HG03066 (cell line): ENCODE measurements at regions not wholly inside any gene's neighbourhood (a gene's known extent, or its start where the extent isn't known, plus 50 kb on each side); places are given as distances from the start of the nearest gene placed in this dataset.
A peak's percentile ranks its signal among the peaks of the same experiment; 100 is the strongest.

Source experiments
- ATAC-seq: cut with Tn5 transposase; IDR thresholded peaks from one replicate; pipeline ENCODE4 v1.9.1; 2021; ENCODE audit warnings: low read depth; ENCODE audit not compliant: unreplicated experiment

DNA sequence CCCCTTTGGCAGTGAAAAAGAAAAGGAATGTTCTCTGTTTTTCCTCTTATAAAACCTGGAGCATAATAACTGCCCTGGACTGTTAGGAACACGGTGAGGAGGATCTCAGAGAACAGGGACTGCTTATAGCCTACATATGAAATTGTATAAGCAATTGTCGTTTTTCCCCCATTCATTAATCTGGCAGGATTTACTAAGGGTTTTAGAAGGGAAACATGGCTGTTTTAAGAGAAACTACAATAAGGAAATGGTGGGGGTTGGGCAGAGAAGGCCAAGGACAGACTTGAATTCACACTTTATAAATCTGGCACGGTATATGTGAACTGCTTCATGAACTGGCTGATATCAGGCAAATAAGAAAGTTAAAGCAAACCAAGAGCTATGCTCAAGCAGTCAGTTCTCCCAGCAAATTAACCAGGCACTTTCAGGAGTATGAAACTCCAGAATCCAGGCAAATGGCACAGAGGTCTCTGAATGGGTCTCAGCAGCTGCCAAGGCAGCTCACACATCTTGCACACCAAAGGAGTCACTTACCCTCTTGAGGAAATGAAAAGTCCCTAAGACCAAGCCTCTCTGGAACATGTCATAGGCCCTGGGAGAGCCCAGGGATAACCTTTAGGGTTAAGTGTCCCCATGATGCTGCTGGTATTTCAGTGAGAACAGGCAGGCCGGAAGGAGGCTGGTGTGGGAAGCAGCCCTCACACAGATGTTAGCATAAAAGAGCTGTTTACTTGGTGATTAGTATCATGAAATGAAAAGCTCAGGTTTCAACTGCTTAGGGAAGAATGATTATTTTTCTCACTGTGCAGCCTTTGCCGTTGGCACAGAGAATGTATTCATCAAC is 260.5 kb upstream of the MARCKS start:
- no peak for ATAC-seq

DNA sequence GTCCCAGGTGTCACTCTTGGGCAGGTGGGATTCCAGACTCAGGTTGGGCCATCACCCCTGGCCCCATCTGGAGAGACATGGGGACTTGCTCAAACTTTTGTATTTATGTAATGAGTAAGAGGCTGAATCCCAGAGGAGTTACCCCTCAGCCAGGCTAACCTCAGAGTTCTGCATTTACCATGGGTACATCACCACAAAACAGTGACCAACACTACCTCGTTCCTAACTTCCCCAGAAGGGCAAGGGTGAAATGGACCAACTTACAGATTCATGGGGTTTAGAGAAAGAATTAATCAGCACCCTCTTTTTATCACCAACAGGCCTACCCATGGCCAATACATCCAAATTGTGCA is 259.9 kb upstream of the MARCKS start:
- no peak for ATAC-seq

DNA sequence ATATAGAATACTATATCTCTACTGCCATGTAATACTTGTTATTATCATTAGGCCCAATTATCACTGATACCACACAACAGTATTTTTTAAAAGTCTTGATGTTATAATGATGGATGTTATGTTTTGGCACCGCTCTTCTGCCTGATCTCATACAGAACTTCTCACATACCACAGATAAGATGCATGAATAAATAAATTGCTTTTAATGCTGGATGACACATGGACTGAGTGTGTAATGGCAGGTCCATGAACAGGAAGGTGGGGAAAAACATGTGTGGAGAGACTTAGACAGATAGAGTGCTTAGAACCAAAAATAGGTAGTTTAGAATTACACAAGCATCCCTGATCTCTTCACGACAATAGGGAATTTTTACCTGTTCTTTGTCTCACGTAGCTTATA is 258.4 kb upstream of the MARCKS start:
- ATAC-seq: no peak

DNA sequence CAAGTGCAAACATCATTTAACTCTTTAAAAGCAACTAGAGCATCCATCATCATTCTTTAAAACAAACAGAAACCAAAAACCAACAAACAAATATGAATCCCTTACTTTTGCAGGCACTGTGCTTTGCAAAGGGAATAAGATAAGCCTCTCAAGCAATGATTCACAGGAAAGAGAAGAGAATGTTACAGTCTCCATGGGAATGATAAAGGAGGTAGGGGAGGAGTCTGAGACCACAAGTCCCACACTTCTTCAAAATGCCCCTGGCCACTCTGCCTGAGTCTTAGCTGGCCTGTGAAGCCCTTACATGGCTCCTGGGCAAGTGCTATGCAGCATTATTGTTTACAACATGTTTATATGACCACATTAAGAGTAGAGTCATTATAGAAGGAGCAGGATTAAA is 257.7 kb upstream of the MARCKS start:
- ATAC-seq: no peak

DNA sequence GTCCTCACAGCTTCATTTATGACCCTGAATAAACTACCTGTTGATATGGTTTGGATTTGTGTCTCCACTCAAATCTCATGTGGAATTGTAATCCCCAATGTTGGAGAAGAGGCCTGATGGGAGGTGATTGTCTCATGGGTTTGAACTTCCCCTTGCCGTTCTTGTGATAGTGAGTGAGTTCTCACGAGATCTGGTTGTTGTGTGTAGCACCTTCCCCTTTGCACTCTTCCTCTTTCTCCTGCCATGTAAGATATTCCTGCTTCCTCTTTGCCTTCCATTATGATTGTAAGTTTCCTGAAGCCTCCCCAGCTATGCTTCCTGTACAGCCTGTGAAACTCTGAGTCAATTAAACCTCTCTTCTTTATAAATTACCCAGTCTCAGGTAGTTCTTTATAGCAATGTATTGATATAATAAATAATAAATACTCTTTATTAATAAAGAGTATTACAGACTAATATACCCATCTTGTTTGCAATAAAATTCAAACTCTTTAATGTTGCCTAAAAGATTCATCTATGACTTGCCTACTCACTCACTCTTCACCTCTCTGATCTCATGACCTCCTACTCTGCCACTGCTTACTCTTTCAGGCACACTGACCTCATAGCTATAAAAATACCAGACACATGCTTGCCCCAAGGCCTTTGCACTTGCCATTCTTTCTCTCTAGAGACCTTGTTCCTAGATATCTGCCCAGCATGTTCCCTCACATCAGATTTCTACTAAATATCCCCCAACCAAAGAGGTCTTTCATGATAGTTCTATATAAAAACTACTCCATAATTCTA is 256.4 kb upstream of the MARCKS start:
- no peak for ATAC-seq

DNA sequence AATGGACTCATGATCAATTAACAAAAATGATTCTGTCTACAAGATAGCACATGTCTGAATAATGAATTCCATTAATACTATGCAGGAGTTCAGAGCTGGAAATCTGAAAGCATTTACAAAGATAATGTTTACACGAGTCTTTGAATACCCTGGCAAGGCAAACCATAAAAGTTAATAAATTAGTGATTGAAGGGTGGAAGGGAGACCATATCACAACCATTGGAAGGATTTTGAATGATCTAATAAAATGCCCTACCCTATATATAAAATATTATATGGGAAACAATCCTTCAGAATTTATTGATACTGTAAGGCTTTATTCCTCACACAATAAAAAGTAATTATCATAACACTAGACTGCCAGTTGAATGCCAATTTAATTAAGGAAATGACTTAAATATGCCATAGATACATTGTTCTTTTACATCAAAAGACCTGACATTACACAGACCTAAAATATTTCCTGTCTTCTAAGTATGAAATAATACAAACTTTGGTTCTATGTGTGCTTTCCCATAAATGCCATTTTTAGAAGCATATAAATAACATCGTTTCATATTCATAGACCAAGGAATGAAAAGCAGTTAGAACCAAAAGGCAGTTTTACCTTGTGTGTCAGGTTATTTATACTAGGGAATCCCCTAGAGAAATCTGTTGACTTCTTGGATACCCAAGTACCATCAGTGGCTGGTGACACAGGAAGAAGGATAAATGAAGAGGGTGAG is 249.2 kb upstream of the MARCKS start:
- ATAC-seq: no peak

DNA sequence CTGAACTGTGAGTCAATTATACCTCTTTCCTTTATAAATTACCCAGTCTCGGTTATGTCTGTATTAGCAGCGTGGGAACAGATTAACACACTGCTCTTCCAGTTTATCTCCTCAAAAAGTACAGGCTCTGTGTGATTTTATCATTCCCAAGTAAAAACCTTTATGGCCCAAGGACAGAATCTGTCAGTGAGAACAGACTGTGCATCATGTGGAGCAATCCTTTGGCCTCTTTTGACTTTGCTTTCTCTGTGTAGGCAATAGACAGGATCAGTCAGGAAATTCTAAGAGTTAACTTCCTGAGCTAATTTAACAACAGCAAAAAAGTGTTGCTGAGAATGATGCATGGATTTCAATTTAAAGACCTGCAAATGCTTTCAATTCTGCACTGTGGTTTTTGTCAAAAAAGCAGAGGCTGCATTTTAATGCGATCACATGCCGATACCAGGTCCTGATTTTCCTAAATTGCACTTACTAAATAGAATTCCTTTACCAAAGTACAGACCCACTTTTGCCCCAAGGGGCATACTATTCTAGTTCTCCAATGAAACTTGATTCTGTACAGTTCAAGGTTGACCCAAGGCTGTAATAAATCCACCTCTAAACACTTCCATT is 246.7 kb upstream of the MARCKS start:
- ATAC-seq: no peak

DNA sequence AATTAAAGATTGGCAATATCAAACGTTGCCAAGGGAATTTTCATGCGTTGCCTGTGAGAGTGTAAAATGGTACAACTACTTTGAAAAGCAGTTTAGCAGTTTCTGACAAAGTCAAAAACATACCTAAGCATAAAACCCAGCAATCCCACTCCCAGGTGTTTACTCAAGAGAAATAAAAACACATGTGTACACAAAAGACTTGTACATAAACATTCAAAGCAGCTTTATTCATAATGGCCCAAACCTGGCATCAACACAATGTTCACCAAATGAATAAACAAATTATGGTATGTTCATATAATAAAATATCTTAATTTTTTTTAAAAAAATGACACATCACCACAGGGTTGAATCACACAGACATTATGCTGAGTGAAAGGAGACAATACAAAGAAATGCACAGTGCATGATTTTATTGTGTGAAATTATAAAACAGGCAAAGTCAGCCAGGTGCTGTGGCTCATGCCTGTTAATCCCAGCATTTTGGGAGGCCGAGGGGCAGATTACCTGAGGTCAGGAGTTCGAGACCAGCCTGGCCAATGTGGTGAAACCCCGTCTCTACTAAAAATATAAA is 240.4 kb upstream of the MARCKS start:
- no peak for ATAC-seq

DNA sequence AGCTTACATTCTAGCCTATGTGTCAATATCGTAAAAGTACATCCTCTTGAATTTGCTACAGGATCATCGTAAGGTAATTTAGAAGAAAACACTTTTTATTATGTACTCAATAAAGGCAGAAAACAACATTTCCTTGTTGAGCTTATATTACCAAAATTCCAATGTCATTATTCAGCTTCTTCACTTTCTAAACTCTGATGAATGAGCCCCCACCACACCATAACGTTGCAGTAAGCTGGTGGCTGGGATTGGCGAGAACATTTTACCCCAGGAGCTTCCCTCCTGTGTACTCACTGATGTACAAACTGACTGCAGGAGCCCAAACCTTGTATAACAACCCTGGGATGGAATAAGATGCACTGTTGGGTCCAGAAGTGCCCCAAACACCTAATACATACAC is 238.1 kb upstream of the MARCKS start:
- no peak for ATAC-seq

DNA sequence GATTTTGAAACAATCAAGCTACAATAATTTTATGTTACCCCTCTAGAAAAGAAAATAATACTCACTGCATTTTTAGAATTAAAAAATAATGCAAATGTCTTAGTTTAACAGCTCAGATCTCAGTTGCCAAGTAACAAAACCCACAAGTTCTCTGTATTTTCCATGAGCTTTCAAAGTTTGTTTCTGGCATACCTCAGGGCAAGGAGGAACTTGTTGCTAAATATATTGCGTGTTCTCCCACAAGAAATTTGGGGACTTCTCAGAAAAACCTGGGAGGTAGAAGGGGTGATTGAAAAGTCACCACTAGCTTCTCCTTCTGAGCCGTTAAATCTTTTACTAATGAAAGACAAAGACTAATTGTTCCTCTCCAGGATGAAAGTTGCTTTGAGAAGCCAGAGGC is 236.8 kb upstream of the MARCKS start:
- no peak for ATAC-seq

DNA sequence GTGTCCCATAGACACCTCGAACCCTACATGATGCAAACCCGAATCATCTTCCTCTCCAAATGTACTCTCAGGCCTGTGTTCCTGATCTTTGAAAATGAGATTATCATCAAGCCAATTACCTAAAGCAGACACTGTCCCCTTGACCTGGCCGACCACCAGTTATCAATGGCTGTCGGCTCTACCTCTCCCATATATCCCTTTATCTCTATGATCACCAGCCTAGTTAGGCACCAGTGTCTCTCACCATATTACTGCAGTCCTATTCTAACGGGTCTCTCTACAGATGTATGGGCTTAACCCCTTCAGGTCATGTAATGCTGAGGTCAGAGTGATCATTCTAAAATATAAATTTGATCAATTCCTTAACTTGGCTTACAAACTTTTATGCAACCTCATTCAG is 234.9 kb upstream of the MARCKS start:
- no peak for ATAC-seq

DNA sequence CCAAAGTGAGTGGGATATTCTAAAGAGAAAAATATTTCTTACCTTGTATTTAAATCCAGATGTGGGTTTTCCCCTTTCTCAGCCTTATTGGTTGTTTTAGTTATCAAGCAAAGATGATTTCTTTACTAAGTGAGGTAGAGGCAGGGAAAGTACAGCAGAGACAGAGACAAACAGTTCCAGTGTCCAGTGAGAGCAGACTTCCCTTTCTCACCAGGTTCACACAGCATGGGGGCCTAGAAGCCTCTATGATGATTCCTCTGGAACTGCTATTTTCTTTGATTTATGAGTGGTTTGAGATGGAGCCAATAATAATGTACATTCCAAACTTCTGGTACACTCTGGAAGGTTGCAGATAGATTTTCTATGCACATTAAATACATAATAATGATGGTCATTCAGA is 234.0 kb upstream of the MARCKS start:
- no peak for ATAC-seq

DNA sequence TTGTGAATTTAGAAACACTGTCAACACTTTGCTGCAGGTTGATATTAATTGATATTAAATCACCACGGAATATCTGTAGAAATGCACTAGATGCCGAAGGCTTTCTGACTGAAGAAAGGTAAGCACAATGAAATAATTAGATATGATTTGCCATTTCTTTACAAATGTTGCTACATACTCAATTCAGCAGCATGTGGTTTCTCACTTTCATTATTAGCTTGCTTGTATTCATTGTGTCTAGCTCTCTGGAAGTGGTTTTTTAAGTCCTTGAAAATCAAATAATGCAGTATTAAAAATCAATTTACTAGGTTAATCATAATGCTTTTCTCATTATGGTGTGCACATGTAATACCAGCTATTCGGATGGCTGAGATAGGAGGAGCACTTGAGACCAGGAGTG is 231.3 kb upstream of the MARCKS start:
- peak; percentile 33 for ATAC-seq

DNA sequence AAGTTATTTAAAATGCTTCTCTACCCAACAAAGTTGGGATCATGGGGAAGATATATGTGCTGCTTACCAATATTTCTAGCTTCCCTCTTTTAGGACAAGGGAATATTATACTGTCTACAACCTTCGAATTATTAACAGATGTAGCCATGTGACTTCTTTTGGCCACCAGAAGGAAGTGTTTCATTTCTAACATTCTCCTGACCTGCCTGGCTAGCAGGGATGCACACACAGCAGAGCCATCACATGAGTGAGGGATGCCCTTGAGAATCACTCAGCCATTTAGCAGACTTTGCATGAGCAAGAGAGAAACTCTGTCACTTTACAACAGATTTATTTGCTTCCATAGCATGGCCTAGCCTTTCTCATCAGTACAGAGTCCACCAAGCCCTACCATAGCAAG is 230.7 kb upstream of the MARCKS start:
- ATAC-seq: peak; percentile 18

DNA sequence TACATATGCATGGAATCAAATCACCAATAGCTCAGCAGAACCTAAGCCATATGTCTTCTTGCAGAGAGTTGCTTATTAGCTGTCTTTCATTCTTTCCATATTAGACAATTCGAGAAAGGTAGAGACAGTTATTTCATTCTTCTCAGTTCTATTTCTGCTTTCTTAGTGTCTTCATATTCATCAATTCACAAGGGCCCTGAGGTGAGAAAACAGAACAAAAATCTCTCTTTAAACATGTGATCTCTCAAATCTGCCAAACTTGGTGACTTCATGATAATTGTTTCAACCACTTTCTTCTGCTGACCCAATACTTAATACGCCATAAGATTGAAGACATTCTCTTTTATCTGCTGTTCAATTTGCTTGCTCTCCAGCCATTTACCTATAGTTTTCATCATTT is 229.7 kb upstream of the MARCKS start:
- ATAC-seq: peak; percentile 25

DNA sequence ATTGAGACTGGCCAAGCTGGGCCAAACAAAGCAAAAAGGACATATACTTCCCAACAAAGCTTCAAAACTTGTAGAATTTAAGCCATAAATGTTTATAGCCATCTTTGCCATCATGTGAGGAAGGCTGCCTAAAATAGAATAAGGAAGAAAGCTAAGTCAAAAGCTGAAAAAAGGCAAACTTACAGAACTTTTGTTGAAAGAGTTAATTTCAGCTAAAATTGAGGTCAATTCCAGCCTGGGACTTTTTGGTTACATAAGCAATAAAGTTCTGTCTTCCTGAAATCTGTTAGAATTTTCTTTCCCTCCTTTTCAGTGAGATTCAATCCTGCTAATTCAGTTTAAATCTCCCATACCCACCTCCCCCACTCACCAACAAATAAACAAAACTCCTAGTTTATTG is 227.9 kb upstream of the MARCKS start:
- ATAC-seq: no peak

DNA sequence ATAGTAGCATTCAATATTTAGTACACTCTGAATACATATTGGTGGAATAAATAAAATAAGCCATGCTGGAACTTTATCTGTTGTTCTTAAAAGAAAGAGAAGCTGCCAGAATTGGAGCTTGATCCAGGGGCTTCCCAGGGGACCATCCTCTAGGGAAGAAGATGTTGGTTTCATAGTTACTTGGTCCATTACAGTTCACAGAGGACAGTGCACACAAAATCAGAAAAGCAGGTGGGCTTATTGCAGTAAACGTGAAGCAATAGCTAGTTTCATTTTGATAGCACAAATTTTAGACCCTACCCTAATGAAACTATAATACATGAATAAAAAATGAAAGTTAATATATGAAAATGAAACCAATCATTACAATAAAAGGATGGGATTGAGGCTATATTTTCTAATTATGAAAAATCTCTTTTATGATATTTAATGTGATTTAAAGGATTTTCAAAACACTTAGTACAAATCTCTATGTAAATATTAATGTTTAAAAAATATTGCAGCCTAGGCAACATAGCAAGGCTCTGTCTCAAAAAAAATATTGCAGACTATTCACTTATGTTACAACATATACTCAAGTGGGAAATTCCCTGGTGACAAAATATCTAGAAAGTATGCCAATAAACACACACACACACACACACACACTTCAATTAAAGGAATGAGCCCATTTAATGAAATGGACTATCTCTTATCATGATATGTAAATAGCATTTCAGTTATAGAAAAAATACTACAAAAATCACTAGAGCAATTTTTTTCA is 227.0 kb upstream of the MARCKS start:
- ATAC-seq: no peak

DNA sequence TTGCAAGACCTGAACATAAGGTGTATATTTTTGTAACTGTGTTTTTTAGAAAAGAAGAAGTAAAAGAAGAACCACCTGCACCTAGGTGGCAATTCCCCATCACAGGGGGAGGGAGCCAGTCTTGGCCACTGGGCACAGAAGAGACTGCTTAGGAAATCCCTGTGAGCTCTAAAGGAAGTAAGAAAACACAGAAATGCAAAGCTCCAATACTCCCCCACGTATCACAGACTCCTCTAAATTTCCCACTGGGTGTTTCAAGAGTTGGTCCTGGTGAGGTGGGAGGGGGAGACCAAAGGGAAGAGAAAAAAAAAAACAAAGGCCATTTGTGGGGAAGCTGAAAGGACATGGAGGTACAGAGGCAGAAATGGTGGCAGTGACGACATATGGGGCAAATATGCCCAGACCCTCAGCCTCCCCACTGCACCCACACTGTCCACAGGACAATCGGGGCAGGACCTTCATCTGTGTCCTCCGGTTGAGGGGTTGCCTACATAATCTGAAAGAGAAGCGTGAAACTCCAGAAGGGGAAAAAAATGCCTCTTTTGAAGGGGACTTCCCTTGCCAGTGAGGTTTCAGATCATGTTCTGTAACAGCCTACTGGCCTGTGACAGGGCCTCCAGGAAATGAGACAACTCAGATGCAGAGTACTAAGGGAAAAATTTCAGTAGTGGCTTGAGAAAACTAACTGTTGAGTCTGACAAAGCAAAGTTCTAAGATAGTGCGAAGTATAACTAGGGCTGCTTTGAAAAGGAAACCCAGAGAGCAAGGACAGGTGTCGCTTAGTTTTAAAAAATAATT is 226.2 kb upstream of the MARCKS start:
- ATAC-seq: peak; percentile 48

DNA sequence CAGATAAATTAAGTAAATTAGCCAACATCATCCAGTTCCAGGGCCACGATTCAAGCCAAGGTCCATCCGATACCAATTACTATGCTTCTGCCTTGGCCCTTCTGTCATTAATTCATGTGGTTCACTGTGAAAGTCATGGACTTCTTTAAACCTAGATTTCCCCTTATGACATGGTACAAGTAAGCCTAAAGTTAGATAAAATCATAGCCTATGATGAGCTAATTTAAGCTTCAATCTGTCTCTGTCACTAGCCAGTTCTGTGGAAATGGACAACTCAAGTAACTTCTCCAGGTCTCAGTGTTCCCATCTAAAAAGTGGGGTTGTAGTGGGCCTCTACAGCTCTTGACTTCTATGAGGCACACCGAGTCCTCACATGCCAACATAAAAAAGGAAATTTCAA is 225.5 kb upstream of the MARCKS start:
- ATAC-seq: no peak
